AML-193 (cell line): ENCODE measurements at regions not wholly inside any gene's neighbourhood (a gene's known extent, or its start where the extent isn't known, plus 50 kb on each side); places are given as distances from the start of the nearest gene placed in this dataset.

Experiments
- DNase-seq, 2 experiments: peaks; one replicate each; lab custom pipeline; 2025; lab: John Stamatoyannopoulos, UW

- DNase-seq: no peak
Observed at GRCh38 chr5:74342948-74343682, 297.4 kb downstream of the ENC1 start.

GRCh38 chr5:74342182-74342581 is 298.3 kb downstream of the ENC1 start:
- no peak for DNase-seq

- no peak for DNase-seq
Observed at GRCh38 chr5:74341221-74341620, 299.3 kb downstream of the ENC1 start.

- DNase-seq: no peak
Observed at GRCh38 chr5:74340476-74340875, 300.1 kb downstream of the ENC1 start.

- DNase-seq: no peak
Observed at GRCh38 chr5:74337984-74338310, 302.6 kb downstream of the ENC1 start.

GRCh38 chr5:74337254-74337983 is 303.1 kb downstream of the ENC1 start:
- DNase-seq: no peak

- DNase-seq: no peak
Observed at GRCh38 chr5:74336297-74336696, 304.2 kb downstream of the ENC1 start.

GRCh38 chr5:74334762-74335384 is 305.7 kb downstream of the ENC1 start:
- no peak for DNase-seq

- no peak for DNase-seq
Observed at GRCh38 chr5:74334062-74334761, 306.3 kb downstream of the ENC1 start.

GRCh38 chr5:74333430-74333829 is 307.1 kb downstream of the ENC1 start:
- no peak for DNase-seq

- DNase-seq: no peak
Observed at GRCh38 chr5:74332682-74333081, 307.8 kb downstream of the ENC1 start.

- DNase-seq: no peak
Observed at GRCh38 chr5:74332006-74332405, 308.5 kb downstream of the ENC1 start.

- no peak for DNase-seq
Observed at GRCh38 chr5:74328221-74328630, 312.3 kb downstream of the ENC1 start.

- DNase-seq: no peak
Observed at GRCh38 chr5:74327339-74327685, 313.2 kb downstream of the ENC1 start.

- peak; percentile 29 to 37 for DNase-seq
Observed at GRCh38 chr5:74326571-74327338, 313.8 kb downstream of the ENC1 start.

- DNase-seq: no peak
Observed at GRCh38 chr5:74325866-74326265, 314.7 kb downstream of the ENC1 start.

GRCh38 chr5:74324556-74324955 is 316.0 kb downstream of the ENC1 start:
- no peak for DNase-seq

- no peak for DNase-seq
Observed at GRCh38 chr5:74322944-74323343, 317.6 kb downstream of the ENC1 start.

GRCh38 chr5:74322191-74322590 is 318.3 kb downstream of the ENC1 start:
- DNase-seq: no peak

GRCh38 chr5:74321326-74321725 is 319.2 kb downstream of the ENC1 start:
- no peak for DNase-seq

- DNase-seq: no peak
Observed at GRCh38 chr5:74320526-74320925, 320.0 kb downstream of the ENC1 start.

- no peak for DNase-seq
Observed at GRCh38 chr5:74319076-74319475, 321.5 kb downstream of the ENC1 start.
